ENCODE measurements at regions not wholly inside any gene's neighbourhood (a gene's known extent, or its start where the extent isn't known, plus 50 kb on each side); places are given as distances from the start of the nearest gene placed in this dataset.

DNA sequence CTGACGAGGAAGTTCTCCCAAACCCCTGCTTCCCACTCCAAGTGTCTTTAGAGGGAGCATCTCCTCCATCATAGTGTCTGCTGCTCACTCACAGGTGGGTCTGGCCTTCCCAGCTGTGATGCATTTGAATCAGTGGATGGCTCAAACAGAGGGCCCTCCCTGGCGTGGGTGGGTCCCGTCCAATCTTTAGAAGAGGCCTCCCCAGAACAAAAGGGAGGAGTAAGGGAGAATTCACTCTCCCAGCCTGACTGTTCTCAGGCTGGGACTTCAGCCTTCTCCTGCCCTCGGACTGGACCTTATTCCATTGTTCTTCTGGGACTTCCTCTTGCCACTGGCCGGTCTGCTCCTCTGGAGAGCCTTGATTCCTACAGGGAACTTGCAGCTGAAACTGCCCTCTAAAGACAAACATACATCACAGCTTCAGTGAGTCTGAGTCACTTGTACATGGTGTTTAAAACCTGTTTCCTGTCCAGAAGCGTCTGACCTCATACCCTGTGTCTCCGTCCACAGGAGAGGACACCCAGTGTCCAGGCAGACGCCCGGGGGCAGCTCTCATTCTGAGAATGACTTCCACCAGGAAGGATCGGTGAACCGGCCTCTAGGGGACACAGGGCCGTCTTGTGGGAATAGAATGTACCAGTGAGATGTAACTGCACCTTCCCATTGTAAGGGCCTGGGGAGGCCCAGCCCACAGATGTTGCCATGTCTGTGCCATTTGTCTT lies 234.7 kb downstream of the BRD1 start:
- TF ChIP-seq EZH2 (IDR thresholded peaks at IDR 0.05; ENCODE audit: insufficient read depth, poor library complexity, severe bottlenecking) (no peak), EZH2phosphoT487 (IDR thresholded peaks at IDR 0.05; ENCODE audit: insufficient read depth, low read depth) (no peak)
